HG02884 (cell line): ENCODE measurements at regions not wholly inside any gene's neighbourhood (a gene's known extent, or its start where the extent isn't known, plus 50 kb on each side); places are given as distances from the start of the nearest gene placed in this dataset.

ENCODE experiments used
- ATAC-seq: cut with Tn5 transposase; IDR thresholded peaks from one replicate; pipeline ENCODE4 v1.9.1; 2021; ENCODE audit warnings: mild to moderate bottlenecking, moderate library complexity; ENCODE audit not compliant: unreplicated experiment

DNA sequence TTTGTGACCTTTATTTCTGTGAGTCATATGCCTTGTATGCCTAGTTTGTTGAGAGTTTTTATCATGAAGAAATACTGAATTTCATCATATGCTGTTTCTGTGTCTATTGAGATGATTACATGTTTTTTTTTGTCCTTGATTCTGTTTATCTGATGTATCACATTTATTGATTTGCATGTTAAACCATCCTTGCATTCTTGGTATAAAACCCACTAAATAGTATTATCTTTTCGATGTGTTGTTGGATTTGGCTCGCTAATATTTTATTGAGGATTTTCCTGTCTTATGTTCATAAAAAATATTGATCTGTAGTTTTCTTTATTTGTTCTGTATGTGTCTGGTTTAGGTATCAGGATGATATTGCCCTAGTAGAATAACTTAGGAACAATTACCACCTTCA is 164.7 kb upstream of the CHRM3 start:
- no peak for ATAC-seq

DNA sequence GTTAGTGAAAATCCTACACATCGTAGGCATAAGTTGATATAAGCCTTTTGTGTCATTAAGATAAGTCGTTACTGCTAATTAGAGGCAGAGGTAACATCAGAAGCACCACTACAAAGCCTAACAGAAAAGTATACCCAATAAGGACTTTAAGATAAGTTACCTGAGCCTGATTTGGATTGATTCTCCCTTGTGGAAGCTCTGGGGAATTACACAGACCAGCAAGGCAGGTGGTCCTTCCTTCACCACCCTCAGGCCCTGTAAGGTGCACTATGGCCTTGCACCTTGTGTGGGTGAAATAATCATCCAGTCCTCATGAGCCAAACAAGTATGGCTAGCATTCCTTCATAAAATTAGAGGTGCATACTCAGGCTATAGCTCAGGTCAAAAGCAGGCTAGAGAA is 166.7 kb upstream of the CHRM3 start:
- ATAC-seq, result no peak

DNA sequence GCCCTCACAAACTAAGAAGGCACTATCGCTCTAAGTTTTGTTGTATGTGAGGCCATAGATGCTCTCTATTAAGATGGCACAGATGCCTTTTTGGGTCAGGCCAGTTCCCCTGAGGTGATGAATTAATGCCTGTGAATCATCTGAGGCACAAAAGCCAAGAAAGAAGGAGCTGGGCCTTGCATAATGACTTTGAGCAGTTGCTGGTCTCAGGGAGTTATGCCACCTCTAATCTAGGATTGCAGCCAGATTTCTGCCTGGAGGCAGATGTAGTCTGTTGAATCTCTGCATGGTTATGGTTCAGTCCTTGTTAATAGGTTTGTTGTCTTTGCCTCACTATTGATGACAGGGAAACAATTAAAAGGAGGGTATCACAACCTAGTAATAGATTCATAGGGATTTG is 168.1 kb upstream of the CHRM3 start:
- ATAC-seq, result no peak

DNA sequence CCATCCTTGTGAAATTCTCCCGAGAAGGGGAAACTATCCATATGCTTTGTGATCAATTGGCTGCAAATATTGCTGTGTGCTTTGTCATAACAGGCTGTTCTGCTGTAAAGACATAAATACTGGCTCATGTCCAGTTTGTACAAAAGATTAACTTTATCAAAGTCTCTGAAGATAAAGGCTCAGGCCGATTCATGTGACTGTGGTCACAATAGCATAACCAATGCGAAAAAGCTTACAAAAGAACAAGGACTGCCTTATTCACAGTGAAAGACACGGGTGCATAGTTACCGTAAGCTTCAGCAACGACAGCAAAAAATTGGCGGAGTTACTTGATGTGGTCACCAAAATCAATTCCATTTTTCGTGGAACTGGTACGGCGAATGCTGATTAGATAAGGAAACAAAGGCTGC is 173.6 kb upstream of the CHRM3 start:
- ATAC-seq, result no peak

DNA sequence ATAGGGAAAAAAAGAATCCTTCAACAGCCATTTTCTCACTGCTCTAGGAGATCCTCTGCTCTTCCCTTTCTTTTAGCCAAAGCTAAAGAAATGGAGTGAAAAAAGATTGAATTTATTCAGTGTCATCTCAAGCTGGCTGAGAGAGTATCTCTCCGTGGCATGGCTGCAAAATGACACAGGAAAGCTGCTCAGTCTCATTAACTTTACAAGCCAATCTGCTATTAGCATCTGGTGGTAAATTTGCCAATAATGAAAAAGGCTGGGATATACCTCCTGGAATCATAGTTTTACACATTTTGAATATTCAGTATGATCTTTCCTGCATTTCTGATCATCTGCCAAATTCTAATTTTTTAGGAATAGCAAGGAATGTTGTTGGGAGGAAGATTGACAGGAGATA is 176.8 kb upstream of the CHRM3 start:
- ATAC-seq, result no peak

DNA sequence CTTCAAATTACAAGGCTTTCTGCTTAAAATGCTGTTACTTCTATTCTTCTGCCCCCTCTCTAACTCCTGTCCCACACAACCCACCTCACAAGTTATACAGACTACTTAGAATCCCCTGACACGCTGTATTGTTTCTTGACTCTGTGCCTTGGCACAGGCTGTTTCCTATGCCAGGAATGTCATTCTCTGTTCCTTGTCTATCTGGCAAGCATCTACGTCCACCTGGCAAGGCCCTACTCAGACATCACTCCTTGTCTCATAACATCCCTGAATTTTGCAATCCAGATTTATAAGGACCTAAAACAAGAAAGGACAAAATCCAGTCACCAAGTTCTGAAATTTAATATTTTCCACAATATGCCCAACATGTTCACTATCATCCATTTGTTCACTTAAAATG is 182.0 kb upstream of the CHRM3 start:
- no peak for ATAC-seq

DNA sequence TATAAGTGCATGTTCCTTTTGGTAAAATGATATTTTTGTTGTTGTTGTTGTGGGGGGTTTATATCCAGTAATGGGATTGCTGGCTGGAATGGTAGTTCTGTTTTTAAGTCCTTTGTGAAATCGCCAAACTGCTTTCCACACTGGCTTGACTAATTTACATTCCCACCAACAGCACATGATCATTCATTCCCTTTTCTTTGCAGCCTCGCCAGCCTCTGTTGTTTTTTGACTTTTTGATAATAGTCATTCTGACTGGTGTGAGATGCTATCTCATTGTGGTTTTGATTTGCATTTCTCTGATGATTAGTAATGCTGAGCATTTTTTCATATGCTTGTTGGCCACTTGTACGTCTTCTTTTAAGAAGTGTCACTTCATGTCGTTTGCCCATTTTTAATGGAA is 188.5 kb upstream of the CHRM3 start:
- ATAC-seq, result no peak

DNA sequence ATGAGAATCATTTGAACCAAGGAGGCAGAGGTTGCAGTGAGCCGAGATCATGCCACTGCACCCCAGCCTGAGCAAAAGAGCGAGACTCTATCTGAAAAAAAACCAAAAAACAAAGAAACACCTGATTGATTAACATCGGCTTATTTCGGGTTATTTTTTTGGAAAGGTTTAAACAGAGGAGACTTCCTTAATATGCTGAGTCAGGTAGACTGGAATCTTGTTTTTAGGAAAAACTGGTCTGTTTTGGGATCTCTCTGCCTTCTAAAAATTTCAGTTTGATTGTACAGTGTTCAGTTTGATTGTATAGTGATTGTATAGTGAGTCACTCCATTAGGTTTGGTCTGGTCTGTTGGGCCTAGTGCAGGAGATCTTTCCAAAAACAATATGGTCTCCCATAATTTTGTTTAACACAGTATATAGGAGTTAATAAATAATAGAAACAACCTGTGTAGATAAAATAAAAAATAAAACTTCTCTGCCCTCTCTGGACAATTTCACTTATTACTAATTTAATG is 196.3 kb upstream of the CHRM3 start:
- ATAC-seq, result no peak

DNA sequence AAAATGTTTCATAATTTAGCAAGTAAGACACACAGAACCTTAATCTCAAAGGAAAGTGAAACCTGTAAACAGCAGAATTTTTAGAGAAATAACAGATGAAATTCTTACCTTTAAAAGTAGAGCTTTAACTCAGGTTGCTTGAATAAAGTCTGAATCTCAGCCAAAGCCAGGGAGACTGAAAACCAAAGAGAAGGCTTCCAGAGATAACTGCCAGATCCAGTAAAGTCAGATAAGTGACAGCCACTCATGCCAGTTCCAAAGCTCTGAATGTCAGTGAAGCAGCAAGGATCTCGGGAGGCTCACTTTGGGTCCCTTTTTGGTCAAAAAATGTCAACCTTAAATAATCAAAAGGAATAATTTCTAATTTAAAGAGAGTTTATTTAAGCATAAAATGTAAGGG is 199.9 kb upstream of the CHRM3 start:
- no peak for ATAC-seq

DNA sequence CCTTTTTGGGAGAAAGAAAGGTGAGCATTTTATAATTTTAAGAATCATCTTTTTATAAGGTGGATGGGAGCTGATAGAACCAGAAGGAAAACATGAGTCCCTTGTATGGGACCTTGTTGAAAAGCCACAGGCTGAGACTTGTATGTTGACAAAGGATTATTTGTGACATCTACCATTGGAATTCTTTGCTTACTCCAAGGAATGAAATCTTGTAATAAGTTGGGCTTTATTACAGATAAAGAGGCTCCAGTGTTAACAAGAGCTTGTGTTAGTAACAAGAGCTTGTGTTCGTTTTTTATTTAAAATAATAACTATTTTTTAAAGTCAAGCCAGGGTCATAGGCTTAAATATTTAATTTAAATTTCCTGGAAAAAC is 201.1 kb upstream of the CHRM3 start:
- ATAC-seq, result no peak

DNA sequence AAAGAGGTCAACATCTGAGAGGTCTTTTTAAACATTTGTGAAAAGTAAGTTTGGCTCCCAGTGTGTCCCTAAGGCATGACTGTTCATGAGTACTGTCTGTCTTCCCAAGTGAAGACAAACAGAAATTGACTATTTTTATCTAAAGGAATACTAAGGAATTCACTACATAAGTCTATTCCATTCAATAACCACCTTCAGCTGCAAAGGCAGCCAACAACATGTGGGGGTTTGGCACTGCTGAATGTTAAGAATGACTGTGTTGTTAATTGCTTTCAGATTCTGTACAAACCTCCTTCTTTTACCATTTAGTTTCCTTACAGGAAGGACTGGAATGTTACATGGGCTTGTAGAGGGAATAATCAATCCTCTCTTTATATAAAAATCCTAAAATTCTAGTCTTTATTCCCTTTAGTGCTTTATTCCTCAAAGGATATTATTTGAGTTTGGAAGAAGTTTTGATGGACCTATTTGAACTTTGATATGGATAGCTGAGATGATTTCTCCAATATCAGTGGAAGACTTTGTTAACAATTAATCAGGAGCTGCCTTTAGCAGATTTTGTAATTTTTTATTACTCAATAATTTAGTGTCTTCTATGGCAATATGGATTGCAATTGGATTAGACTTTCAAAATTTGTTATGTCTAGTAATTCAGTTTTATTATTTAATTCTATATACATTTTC is 201.7 kb upstream of the CHRM3 start:
- ATAC-seq, result no peak

DNA sequence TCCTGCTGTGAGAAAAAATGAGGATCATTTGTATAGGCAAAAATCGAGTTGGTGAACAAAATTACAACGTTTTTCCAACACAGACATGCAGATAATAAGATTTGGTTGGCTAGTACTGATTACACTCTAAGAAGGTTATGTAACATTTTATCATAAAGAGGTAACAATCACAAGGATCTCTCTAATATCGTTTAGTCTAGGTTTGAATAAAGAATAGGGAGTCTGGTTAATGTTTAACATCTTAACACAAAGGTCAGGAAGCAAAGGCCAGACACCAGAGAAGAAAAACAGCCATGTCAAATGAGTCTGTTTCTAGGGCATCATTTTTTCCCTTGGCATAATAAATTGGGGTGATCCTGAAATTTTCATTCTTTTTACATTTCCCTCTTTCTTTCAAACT is 207.4 kb upstream of the CHRM3 start:
- ATAC-seq, result no peak

DNA sequence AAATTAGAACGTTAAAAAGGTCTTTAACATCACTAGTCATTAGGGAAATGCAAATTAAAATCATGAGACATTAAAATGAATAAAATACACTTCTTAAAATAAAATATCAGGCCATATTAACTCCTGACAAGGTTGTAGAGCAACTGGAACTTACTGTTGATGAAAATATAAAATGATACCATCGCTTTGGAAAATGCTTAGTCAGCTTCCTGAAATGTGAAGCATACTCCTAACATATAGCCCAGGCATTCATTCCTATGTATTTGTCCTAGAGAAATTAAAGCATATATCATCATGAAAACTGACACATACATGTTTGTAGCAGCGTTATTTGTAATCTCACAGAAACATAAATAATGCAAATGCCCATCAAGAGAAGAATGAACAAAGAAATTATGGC is 211.5 kb upstream of the CHRM3 start:
- no peak for ATAC-seq

DNA sequence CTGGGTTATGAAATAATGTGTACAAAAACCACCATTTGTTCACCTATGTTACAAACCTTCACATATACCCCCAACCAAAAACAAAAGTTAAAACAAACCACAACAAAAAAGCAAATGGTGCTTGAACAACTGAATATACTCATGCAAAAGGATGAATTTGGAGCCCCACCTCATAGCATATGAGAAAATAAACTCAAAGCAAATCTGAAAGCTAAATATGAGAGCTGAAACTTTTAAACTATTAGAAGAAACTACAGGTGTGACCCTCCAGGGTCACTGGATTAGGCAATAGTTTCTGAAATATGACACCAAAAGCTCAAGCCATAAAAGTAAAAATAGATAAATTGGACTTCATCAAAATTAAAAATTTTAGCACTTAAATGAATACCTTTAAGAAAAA is 215.5 kb upstream of the CHRM3 start:
- no peak for ATAC-seq

DNA sequence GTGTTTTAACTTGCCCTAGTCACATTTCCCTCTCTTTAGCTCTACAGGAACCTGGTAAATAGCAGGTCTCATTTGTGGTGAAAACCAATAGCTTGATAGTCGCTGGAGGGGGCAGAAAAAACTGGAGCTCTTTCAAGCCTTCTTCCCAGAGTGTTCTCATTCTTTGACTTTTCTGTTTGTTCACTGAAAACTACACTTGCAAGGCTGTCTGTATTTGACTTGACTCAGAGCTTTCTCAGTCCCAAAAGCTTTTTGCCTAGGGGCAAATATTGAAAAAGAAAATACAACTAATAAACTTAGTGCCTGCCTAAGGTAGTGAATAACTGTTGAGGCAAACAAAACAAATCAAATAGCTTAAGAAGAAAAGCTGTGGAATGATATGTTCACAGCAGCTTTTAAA is 217.1 kb upstream of the CHRM3 start:
- ATAC-seq, result no peak

DNA sequence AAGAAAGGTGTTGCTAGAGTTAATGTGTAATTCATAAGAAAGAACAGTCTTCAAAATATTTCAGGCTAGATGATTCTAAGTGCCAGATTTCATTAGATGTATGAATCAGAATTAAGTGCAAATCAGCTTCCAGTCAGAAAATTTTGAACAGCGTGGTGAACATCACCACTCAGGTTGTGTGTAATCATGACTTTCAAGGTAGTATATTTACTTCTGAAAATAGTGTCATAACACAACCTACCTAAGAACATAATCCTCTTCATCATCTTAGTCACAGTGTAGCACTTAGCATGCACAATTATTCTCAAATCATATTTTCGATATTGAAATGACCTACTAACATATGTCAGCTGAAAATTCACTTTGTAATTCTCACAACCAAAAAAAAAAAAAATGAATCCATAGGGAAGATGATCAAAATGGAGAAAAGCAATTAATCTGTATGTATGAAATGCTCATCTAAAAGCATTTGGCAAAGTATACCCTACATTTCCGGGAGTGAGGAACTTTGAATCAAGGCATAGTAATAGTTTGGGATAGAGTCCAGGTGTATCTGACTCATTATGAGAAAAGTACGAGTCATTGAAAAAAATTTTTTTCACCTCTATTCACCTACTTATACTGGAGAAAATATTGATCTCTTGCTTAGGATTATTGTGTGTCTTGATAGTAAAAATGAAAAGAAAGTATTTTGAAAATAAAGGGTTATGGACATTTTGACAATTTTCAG is 221.8 kb upstream of the CHRM3 start:
- no peak for ATAC-seq

DNA sequence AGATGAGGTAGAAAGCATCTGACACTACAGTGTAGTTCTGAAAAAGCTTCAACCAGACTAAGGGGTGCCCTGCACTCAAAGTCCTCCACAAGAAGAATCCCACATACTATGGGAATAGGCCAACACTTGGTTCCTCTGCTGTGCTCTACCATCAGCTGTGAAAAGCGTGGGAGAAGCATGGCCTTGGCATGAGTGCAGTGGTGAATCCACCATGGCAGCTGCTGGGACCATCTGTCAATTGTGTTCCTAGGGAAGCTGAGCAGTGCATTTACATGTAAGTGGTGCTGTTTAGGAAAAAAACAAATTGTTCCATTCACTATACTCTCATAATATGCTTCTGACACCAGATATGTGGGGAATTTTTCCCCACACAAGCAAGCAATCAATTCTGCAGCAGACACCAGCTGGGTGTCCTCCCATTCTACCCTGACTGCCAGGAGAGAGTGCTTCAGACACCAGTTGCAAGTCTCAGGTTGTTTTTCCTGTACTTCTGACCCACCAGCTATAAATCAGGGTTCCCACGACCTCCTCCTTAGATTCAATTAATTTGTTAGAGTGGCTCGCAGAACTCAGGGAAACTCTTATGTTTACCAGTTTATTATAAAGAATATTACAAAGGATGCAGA is 230.8 kb upstream of the CHRM3 start:
- no peak for ATAC-seq

DNA sequence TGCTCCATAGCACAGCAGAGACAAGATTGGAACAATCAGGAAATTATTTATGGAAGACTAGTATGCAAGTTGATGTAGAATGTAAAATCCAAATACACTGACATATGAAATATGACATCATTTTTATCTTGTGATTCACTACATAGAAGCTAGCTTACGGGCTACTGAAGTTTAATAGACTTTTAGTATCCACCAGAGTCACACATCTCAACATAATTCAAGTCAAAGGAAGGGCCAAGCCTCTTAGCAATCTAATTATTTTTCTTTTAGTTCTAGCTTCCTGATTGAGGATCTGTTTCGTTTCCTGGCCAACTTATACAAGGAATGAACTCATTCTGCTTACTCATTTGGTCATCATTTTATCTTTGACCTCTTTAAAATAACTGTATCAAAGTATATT is 234.4 kb upstream of the CHRM3 start:
- no peak for ATAC-seq

DNA sequence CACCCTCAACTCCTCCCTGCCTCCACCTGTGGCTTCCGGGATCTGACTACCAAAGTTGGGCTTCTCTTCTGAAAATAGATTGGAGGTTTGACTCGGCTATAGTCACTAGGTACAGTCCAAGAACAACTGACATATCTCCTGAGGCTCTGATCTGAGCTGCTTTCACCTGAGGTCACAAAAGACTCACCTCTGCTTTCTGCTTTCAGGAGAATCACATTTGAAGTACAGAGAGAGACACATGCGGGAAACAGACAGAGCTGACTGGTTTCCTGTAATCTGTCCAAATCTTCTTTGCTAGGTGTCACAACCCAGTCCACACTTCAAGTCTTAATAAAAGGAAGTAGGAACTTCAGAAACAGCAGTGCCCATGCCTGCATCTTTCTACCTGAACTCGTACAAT is 245.4 kb upstream of the CHRM3 start:
- ATAC-seq, result no peak

DNA sequence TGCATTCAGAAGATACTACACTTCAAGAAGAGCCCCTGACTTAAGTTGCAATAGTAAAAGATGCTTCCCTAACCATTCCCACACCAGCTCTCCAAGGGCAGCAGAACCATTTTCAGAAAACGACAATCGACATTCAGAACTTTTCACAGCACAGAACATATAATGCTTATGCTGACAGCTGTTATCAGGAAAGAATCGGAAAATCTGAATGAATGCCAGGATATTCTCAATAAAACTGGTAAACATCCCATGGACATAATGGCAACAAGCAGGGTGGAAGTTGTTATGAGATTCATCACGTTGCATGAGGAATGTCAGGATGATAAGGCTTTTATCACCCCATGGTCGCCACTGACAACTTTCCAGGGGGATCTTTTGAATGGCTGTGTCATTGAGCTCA is 246.6 kb upstream of the CHRM3 start:
- ATAC-seq, result no peak

DNA sequence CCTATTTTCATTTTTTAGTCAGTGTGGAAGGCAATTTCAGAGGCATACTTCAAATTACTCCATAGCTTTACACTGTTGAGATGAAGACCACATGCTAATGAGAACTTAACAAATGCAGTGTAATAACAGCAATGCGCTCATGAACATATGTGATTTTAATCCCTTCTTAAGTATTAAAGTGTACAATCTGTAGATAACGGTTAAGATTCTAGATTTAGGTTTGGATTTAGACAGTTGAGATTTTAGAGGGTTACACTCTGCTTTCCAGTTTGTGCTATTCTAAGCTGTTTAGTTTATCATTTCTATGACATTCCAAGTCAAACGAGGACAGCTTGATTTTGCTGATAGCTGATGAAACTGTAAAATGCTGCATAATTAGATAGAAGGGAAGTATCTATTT is 257.8 kb upstream of the CHRM3 start:
- ATAC-seq, result no peak

DNA sequence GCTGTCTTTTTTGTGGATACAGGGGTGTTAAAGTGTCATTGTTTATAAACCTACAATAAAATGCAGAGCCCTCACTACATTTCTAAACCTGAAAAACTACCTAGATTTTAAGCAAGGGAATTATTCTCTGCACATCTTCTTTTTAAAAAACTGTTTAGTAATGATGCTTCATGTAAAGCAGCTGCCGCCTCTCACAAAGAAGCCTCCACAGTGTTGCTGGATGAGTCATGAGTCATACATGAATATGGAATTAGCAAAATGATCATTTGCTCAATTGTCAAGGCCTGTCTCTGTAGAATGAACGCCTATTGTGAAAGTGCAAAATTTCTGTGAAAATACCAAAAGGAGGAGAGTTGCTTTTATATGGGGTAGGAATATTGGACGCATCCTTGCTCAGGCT is 259.5 kb upstream of the CHRM3 start:
- no peak for ATAC-seq
